ENCODE measurements at regions not wholly inside any gene's neighbourhood (a gene's known extent, or its start where the extent isn't known, plus 50 kb on each side); places are given as distances from the start of the nearest gene placed in this dataset.
"Not testable (repeated sequence)": the region's sequence is repeated elsewhere in the genome, so short reads cannot be mapped to it uniquely, and the experiment has no call there.

DNA sequence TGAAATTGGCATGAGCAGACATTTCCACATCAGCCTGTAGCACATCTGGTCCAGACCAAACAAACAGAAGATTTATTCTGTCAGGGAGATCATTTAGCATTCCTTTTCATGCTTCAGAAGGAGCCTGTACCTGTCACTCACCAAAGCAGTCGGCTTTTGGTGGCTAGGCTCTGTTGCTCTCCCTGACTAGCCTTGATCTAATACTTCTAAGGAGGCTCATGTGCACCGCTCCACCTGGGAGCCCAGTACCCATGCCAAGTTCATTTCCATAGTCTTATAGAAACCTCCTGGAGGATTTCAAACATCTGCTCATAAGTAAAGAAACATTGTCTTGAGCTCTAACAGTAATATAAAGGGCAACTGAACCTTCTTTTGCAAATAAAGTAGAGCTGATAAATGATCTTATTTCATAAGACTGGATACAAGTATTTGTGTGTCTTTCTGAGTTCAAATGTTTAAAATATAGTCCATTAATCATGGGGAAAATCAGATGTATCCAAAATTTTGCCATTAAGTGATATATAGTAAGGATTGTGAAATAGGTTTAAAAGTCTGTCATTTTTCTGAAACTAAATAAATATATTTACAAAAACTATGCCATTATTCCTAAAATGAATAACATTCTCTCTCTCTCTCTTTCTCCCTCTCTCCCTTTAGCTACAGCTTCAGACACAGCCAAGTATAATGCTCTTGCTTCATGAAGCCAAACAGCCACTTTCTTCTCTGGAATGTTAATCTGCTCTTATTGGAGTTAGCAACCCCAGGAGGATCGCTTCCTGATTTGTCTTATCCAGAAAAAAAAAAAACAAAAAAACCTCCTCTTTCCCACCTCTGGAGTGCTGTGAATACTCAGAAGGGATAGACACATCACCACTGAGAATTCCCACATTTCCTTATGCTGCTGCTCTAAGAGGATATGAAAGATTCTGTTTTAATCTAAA, 192.7 kb upstream of the TFAP2D start:
- DNase-seq = no peak

DNA sequence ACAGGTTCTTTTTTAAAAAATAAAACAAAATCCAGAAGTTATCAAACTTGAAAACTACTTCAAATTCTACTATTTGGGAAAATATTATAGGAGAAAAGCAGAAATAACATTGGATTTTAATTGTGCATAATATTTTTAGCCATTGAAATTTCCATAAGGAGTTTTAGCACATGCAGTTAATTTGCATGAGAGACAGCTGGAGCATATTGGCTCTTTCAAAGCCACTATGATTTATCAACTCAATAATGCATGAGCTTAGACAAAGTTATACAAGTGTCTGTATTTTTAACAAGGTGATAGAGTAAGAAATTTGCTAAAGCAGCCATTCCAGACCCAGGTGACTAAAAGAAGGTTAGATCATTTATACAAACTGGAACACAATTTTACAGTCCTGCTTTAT, 189.0 kb upstream of the TFAP2D start:
- DNase-seq = no peak

DNA sequence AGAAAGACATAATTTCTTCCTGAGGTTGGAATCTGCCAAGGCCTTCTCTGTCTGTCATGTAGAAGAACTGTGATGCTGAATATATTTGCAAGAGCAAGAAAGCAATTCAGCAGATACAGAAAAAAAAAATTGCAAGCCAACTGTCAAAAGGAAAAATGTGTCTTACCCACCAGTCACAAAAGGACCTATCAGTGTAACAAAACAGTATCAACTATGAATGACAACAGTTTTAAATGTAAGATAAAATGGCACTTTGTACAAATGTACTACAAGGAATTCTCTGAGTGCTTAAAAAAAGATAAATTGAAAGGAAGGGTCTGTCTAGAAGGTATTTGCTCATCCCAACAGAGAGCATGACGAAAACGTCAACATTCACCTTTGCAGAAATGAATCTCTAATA, 185.3 kb upstream of the TFAP2D start:
- no peak for DNase-seq

DNA sequence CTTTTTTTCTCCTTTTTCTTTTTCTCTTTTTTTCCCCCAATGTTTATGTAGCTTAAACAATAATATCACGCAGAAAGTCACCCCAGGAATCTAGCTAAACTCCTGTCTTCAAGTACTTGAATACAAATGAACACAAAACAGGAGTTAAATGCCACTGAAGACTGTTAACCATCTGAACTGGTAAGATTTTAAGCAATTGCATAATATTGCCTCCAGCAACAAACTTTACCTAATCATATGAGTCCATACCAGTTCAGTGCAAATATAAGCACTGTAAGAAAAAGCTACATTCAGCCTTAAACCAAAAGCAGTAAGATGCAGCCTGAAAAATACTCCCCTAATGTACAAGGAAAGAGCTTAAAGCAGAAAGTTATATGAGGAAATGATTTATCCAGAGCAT, 173.9 kb upstream of the TFAP2D start:
- DNase-seq = no peak

DNA sequence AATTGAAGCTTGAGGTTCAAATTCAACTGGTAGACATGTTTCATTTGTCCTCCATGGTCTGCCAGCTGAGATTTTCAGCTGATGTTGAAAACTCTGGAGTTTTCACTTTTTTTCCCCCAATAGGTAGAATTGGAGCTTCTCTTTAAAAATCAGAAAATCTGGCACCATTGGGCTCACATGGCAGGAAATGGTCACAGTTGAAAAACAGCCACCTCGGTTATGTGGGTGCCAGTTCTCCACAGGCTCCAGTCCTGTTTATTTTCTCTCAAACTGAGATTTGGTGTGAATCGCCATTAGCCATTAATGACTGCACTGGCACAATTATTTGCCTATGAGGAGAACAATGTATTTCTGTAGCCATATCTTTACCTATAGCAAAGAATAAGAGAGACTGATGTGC, 171.4 kb upstream of the TFAP2D start:
- no peak for DNase-seq

DNA sequence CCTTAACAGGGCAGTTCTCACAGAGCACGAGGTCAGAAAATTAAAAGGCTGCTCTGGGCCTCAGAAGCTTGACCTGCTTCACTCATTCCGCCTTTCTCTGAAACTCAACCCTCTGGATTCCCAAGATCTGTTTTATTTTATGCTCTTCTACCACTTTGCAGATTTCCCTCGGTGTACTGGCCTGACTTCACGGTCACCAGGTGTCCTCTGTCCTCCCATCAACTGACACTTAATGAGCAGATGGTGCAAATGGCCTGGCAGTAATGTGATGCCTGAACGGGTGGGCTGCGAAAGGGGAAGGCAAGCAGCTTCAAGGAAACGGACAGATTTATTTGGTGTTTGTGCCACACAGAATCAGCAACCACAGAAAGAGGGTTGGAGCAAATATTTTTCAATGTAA, 169.7 kb upstream of the TFAP2D start:
- no peak for DNase-seq

DNA sequence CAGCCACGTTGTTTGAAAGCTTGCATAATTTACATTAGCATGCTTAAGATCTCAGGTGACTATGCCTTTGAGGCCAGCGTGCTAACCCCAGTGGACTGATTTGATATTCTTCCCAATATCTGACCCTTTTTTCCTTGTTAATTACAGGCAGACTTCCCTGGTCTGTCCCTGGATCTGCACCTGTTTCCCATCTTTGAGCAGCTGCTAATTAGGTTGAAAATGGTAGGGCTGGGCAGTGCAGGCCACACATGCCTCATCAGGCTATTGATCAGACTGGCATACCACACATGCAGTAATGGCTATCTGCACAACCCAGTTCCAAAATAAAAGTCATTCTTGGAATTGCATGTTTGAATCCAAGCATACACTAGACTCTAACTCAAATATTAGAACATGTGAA, 164.3 kb upstream of the TFAP2D start:
- DNase-seq = no peak

DNA sequence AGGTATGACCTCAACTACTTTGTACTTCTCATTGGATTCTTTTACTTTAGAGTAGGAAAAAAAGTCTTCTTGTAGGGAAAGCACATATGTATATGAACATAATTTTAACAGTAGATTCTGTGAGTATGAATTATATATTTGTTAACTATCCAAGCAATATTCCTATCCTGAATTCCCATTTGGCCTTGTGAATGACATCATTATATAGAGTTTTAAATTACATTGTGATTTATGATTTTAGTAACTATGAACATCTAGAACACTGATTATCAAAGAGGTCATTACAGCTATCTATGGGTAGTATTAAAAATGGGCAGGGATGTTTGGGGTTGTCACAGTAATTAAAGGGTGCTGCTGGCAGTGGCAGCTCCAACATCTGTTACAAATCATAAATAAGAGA, 163.9 kb upstream of the TFAP2D start:
- no peak for DNase-seq

DNA sequence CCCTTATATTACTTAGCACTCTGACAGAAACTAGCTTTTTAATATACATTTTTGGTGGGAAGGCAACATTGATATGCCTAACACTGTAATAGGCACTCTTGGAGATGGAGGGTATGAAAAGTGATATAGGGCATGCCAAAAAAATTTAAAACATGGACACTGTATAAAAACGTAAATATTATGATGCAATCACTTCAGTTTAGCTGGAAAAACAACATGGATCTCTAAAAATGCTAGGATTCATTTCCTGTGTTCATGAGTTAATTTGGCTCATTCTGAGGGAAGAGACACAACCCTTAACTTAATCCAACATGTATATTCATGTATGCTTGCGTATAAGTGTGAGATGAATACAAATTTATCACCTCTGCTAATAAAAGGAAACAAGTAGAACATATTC, 157.3 kb upstream of the TFAP2D start:
- no peak for DNase-seq

DNA sequence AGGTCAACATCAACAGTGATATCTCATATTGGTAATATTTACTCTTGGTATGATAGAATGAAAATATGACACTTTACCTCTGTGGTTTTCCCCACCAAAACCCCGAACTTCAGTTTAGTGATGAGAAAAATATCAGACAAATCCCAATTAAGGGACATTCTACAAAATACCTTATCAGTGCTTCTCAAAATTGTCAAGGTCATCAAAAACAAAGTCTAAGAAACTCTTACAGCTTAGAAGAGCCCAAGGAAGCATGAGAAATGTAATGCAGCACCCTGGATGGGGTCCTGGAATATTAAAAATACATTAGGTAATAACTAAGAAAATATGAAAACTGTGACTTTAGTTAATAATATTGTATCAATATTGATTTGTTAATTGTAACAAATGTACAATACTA, 148.3 kb upstream of the TFAP2D start:
- no peak for DNase-seq

DNA sequence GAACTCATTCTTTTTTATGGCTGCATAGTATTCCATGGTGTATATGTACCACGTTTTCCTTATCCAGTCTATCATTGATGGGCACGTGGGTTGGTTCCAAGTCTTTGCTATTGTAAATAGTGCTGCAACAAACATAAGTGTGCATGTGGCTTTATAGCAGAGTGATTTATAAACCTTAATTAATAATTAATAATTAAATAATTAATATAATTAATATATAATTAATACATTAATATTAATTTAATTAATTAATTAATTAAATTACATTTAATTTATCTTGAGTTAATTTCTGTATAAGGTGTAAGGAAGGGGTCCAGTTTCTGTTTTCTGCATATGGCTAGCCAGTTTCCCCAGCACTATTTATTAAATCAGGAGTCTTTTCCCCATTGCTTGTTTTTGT, 142.1 kb upstream of the TFAP2D start:
- DNase-seq = not testable (repeated sequence)

DNA sequence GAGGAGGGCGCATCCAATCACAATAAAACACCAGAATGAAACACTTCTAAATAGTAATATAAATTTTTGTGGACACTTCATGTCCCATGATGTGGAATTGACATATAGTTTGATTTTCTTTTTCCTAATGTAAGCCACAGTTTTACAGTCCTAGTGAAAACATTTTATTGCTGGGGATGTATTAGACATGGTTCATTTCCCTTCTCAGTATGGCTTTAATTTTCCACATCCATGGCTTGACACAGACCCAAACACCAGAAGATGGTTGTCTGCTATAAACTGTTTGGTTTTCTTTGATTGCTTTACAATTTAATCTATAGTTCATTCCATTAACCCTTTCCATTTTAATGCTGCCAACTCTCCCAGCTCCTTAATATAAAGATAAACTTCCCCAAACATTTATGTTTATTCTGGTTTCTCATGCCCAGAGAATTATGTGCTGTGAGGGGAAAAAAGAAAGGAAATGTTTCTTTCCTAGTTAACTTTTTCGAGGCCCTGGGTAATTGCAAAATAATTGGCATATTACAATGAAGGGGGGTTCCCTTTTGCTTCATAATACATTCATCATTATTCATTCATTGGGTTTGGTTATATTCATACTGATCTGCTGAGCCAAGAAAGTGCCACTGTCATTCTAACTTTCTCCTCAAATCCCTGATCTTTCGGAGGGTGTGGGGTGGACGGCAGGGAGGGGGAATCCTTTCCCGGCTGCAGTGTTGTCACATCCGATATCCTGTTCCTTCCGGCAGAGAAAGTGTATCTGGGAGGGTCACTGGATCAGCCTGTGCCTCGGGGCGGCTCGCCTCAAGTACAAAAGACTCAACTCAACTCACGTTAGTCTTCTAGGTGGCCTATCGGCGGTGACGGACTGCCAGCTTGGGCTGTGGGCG, 127.6 kb upstream of the TFAP2D start:
- no peak for DNase-seq

DNA sequence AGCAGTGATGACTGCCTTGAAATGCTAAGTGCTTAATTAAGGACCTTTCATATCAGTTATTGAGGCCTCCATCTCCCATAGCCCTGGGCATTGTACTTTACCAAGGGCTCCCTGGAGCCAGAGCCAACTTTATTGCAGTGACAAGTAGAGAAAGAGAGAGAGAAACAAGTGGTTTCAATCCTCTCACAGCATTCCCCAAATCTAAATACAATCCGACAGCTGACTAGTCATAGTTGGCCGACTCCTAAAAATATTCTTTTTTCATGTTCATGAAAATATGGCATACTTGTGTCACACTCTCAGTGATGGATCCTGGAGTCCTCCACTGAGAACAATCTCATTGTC, 127.0 kb upstream of the TFAP2D start:
- DNase-seq = no peak

DNA sequence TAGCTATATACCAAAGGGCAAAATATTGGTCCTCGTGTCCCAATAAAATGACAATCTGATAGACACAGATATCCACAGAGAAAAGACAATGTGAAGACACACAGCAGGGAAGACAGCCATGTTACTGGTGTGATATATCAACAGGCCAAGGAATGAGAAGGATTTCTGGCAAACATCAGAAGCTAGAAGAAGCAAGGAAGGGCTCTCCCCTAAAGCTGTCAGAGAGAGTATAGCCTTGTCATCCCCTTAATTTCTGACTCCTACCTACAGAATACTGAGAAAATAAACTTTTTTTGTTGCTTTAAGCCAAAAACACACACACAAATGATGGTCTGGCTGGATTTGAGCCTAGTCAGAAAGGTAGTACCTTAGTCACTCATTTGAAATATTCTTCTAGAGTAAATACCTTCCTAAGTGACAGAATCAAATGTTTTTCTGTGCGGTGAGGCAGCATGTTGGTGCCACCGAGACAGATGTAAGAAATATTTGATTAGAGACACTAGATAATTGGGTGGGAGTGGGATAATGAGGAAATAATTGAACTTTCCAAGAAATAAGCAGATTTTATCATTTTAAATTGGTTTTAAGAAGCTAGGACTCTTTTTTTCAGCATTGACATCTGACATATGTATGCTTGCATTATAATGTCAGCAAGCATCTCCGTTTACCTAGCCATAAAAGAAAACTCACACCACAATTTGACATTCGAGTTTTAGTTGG, 123.4 kb upstream of the TFAP2D start:
- no peak for DNase-seq

DNA sequence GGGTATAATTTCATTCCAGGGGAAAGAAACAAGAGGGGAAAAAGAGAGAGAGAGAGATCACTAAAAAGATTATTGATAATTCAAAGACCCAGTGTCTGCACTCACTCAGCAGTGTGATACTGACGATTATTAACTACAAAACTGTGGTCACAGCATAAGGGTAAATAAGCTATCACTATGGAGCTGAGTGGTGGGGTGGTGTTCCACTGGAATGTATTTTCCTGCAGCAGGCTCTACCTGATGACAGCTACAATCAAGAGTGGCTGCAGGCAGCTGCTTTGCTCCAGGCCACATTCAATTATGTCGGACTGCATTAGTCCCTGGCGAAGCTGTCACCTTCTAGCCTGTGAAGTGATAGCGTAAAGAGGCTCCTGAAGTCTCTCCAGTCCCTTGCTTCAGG, 122.2 kb upstream of the TFAP2D start:
- DNase-seq = no peak

DNA sequence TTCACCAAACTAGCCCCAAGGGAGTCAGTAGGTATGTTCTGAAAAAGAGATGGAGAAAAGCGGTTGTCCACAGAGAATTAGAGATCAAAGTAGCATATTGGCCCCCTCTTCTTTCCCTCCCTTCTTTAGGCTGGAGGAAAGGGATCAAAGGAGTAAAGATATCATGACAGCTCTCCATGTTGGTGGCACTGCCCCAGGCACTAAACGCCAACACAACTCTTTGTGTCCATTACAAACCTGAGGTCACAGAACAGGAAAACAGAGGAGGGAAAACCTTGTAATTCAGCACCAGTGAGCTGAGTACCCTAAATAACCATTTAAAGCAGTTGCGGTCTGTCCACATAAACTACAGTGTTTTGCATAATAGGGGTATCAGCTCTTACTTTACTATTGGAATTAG, 113.0 kb upstream of the TFAP2D start:
- no peak for DNase-seq

DNA sequence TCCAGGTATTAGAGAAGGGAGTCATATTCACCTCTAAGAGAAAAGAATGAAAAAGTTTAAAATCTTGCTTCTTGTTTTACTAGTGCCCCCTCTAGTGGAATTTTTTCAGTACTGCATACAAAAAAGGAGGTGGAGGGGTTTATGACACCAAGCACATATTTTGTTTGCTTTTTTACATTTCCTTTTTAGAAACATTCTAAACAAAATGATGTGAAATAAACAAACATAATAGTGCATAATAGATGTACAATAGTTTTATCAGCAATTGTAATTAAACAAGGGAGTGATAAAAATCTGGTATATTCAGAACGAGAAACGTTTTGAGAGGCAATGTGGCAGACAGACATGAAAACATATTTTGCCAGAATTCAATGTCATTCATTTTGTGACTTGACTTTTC, 111.0 kb upstream of the TFAP2D start:
- DNase-seq = peak; percentile 3

DNA sequence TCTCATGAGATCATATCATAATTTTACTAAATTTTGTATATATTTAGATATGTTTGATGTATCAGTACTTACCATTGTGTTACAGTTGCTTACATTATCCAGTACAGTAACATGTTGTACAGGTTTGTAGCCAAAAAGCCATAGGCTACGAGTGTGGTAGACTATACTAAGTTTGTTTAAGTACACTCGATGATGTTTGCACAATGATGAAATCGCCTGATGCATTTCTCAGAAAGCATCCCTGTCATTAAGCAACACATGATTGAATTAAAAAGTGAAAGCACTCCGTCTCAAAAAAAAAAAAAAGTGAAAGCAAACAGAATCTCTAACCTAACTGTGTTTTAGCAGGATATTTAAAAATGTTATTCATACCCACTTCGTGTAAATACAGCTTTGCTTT, 104.9 kb upstream of the TFAP2D start:
- no peak for DNase-seq

DNA sequence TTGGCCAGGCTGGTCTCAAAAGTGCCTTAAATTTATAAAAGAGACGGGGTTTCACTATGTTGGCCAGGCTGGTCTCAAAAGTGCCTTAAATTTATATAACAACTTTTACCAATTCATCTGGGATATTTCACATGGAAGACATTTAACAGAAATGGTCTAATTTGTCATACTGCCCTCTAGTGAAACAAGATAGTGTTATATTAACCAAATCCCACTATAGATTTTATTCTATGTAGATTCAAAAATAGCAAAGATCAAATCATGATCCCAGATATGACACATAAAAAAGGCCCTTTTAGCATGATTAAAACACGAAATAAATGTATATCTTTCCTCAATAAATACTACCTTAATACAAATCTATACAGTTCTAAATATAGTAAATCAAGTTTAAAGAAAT, 102.8 kb upstream of the TFAP2D start:
- no peak for DNase-seq

DNA sequence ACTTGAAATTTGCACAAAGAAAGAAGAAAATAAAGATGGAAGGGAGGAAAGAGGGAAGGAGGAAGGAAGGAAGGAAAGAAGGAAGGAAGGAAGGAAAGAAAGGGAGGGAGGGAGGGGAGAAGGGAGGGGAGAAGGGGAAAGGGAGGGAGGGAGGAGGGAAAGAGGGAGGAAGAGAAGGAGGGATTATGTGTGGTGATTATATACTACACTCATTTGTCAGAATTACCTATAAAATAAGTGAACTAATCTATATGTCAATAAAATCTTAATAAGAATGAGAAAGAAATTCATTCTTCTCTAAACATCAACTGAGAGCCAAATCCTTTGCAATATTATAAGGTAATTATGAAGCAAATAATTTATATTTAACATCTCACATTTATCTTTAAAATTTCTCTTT, 77.9 kb upstream of the TFAP2D start:
- no peak for DNase-seq

DNA sequence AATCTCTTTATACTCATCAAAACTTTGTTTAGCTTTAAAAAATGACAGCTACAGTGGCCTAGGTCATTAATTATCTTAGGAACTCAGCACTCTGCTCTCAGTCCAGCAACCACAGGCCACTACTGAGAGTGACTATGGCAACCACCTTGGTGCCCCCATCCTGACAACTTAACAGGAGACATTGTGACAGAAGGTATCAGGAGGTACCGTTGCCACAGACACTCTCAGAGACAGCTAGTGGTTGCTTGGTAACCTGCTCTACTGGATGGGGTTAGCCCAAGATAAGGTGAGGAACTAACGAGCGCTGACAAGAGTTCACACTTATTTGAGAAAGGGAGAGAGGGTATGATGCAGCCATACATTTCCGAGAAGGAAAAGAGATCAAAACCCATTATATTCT, 76.1 kb upstream of the TFAP2D start:
- no peak for DNase-seq

DNA sequence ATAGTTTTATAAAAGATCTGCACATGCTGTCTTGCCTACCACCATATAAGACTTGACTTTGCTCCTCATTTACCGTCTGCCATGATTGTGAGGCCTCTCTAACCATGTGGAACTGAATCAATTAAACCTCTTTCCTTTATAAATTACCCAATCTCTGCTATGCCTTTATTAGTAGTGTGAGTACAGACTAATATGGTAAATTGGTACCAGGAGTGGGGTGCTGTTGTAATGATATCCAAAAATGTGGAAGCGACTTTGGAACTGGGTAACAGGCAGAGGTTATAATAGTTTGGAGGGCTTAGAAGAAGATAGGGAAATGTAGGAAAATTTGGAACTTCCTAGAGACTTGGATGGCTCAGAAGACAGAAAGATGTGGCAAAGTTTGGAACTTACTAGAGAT, 64.2 kb upstream of the TFAP2D start:
- no peak for DNase-seq

DNA sequence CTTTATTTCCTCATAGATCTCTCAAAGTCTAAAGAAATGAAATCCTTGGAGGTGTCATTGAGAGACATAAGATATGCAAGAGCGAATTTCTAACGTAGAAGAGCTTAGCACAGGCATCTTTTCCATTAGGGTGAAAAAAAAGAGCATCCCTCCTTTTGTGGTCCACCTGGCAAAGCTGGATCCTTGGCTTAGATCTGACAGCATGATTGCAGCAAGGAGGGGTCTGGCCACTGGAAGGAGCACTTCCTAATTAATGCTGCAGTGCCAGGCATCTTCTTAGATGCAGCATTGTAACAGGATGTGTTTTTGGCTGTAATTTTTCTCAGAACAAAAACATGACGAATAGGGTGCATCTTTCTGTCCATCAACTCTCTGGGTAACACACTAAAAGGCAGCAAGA, 60.1 kb upstream of the TFAP2D start:
- no peak for DNase-seq

DNA sequence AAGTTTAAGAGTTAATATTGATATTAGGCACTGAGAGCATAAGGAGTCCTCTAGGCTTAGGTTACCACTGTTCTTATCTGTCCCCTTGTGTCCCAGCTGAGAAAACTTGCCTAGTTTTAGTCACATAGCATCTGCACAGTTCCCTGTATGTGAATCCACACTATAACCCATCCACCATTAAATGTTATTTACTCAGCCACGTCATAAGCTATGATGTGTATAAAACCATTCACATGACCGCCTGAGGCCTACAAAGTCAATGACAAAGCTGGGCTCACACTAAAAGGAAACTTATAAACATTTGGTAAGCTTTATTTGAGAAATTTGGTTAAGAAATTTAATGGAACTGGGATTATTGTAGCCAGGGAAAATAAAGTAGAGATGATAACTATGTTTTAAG, 59.2 kb upstream of the TFAP2D start:
- DNase-seq = no peak
